ENCODE measurements at regions not wholly inside any gene's neighbourhood (a gene's known extent, or its start where the extent isn't known, plus 50 kb on each side); places are given as distances from the start of the nearest gene placed in this dataset.
A peak's percentile ranks its signal among the peaks of the same experiment; 100 is the strongest.
"Not testable (repeated sequence)": the region's sequence is repeated elsewhere in the genome, so short reads cannot be mapped to it uniquely, and the experiment has no call there.

DNA sequence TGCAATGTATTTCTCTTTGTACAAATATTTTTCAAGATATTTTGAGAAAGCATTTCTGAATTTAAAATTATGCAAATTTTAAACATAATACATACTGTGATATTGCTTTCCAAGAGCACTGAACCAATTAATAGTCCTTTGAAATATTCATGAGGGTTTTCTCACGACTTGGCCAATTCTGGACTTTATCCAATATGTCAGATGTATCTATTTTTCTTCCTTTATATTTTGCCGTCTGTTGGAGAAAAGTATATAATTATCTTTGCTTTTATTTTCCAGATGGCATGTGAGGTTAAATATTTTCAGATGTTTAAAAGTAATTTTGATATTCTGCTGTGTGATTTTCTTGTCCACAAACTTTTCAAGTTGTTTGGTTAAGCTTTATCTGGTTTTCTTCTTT is 378.9 kb downstream of the SLCO4C1 start:
- DNase-seq, result no peak

GRCh38 chr5:101915554-101915953 is 380.5 kb downstream of the SLCO4C1 start:
- DNase-seq, result no peak

GRCh38 chr5:101904736-101905135 is 391.3 kb downstream of the SLCO4C1 start:
- no peak for DNase-seq

DNA sequence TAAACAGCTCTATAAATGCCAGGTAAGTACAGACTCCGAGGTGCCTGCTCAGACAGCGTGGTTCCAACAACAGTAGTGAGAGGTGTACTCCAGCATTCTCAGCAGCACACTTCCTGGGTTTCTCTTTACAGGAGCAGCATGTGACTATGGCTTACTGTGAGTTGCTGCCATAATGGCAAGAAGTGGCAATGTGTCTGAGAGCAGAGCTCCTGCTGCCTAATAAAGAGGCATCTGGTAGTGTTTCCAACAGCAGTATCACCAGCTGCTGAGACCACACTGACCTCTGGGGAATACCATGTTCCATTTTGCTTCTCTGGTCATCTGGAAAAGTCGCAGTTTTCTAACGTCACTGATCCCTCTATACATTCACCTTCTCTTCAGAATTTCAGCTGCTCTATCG is 398.2 kb downstream of the SLCO4C1 start:
- DNase-seq, result peak; percentile 47

GRCh38 chr5:101894985-101895384 is 401.1 kb downstream of the SLCO4C1 start:
- DNase-seq, result no peak

GRCh38 chr5:101878190-101878589 is 417.9 kb downstream of the SLCO4C1 start:
- no peak for DNase-seq

- DNase-seq, result no peak
Observed at GRCh38 chr5:101877451-101877850, 418.6 kb downstream of the SLCO4C1 start.

GRCh38 chr5:101866473-101866872 is 429.6 kb downstream of the SLCO4C1 start:
- no peak for DNase-seq

DNA sequence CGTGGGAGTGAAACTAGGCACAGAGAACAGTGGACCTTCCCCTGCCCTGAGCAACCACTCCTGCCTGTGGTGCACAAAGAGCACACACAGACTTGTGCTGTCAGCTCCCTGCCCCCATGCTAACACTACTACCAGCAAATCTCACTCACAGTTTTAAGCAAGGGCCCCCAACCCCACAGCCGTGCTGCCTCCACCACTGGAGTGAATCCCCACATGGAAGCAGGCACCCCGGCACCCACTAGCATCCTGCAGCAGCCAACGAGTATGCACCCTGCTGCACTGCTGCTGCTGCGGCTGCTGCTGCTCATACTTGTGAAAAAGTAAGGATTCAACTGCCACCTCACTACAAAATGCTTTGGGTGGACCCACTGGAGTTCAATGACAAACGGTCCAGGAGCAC is 435.5 kb downstream of the SLCO4C1 start:
- DNase-seq, result no peak

- DNase-seq, result no peak
Observed at GRCh38 chr5:101860145-101860544, 435.9 kb downstream of the SLCO4C1 start.

DNA sequence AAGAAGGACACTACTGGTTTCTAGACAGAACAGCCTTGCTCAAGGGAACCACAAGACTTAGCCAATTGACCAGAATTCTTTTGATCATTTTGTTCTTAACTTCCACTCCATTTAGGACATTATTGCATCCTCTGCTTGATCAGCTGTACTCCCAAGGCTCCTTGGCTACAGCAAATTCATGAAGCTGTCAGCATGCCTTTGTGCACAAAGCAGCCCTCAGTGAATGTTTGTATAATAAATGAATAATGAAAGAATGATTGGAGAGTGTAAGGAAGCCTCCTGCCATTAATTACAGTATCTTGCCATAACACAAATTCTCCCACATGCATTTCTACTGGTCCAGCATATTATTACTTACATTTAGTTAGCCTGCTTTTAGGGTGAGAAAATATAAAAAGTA is 449.6 kb downstream of the SLCO4C1 start:
- DNase-seq, result no peak

DNA sequence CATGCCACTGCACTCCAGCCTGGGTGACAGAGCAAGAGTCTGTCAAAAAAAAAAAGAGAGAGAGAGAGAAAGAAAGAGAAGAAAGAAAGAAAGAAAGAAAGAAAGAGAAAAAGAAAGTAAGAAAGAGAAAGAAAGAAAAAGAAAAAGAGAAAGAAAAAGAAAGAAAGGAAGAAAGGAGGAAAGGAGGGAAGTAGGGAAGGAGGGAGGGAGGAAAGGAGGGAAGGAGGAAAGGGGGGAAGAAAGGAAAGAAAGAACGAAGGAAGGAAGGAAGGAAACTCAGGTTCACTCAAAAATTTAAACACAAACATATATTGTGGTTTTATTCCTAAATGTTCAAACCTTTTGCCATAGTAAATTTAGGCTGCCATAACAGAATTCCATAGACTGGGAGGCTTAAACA is 453.0 kb downstream of the SLCO4C1 start:
- DNase-seq, result no peak

- no peak for DNase-seq
Observed at GRCh38 chr5:101838435-101838834, 457.6 kb downstream of the SLCO4C1 start.

- DNase-seq, result no peak
Observed at GRCh38 chr5:101829255-101829654, 466.8 kb downstream of the SLCO4C1 start.

DNA sequence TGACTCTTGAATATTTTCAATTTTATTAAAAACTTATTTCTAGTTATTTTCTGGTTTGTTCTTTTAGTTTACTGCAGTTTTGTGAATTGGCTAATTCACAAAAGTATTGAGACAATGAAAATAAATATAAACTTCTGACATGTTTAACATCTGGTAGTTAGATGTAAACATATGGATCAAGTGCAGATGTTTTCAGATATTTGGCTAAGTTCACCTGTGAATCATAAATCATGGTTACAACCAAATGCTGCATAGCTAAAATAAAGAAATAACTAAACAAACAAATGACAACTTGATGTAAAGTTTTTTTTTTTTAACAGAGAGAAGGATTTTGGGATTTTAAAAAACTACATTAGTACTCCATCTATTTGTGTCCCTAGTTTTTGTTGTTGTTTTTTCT is 484.6 kb downstream of the SLCO4C1 start:
- no peak for DNase-seq

GRCh38 chr5:101806410-101806809 is 489.7 kb downstream of the SLCO4C1 start:
- no peak for DNase-seq

DNA sequence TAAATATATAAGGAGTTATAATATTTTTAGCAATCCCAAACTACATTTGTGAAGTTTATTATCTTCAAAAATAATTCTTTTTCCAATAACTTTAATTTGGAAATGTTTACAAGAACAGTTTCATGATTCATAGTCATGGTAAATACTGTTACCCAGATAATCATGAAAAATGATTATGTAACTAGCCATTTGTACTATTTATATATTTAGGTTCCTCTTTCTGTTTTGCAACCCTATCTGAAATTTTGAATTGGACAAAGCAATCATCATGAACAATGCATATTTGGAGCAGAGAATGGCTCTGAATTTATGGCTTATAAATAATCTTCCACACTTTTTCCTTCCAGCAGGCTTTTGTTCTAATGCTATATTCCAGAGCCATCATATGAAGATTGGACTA is 499.7 kb downstream of the SLCO4C1 start:
- DNase-seq, result peak; percentile 82

DNA sequence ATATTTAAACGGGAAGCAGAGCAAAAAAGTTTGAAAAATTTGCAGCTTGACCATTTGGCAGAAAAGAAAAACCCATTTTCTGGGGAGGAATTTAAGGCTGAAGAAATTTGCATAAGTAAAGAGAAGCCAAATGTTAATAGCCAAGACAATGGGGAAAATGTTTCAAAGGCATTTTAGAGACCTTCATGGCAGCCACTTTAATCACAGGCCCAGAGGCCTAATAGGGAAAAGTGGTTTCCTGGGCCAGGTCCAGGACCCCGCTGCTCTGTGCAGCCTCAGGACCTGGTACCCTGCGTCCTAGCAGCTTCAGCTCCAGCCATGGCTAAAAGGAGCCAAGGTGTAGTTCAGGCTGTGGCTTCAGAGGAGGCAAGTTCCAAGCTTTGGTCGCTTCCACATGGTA is 507.3 kb downstream of the SLCO4C1 start:
- DNase-seq, result no peak

DNA sequence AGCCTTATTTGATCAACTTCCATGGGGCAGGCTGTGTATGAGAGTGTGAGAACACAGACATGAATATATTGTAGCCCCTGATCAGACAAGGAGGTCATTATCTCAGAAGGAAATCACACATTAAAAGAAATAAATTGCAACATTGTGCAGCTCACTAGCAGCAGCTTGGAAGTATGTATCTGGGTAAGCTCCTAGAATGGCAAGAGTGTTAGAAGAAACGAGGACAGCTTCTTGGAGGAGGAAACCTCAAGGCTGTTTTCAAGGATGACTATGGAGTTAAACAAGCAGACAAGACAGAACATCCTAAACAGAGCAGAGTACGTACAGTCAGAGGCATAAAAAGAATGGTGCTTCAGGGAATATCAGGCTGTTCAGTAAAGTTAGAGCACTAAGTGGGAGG is 511.0 kb downstream of the SLCO4C1 start:
- DNase-seq, result no peak

- no peak for DNase-seq
Observed at GRCh38 chr5:101783241-101784013, 512.7 kb downstream of the SLCO4C1 start.

GRCh38 chr5:101782352-101783103 is 513.6 kb downstream of the SLCO4C1 start:
- DNase-seq, result no peak

GRCh38 chr5:101751105-101751504 is 545.0 kb downstream of the SLCO4C1 start:
- no peak for DNase-seq

GRCh38 chr5:101743000-101743399 is 553.1 kb downstream of the SLCO4C1 start:
- not testable (repeated sequence) for DNase-seq

DNA sequence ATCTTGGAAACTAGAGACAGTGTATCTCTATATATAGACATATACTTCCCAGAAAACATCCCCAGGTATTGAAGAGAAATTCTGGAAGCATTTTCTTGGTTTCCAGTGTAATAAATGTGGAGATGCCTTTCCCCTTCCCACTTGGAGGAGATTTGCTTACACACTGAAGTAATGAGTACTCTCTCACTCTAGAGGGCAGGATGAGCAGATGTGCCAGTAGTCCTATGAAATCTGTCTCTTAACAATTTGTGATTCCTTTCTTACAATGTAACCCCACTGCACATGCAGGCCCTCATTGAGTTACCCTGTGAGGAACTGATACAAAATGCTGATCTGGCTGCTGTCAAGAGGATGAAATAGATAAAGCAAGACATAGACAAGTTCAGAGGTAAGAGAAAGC is 567.2 kb downstream of the SLCO4C1 start:
- peak; percentile 17 for DNase-seq

GRCh38 chr5:101721543-101721942 is 574.5 kb downstream of the SLCO4C1 start:
- DNase-seq, result no peak
